Dendritic cell treated with granulocyte-macrophage colony-stimulating factor and Interleukin-4, amounts not matched to agents 40 ng/mL and 50 ng/mL, for 4 days (primary cell): ENCODE measurements at regions not wholly inside any gene's neighbourhood (a gene's known extent, or its start where the extent isn't known, plus 50 kb on each side); places are given as distances from the start of the nearest gene placed in this dataset.
"Not testable (repeated sequence)": the region's sequence is repeated elsewhere in the genome, so short reads cannot be mapped to it uniquely, and the experiment has no call there.

Experiments used
- H3K27ac Mint-ChIP-seq: one replicate; pipeline ENCODE4 v1.8.0; 2022; ENCODE audit warnings: mild to moderate bottlenecking, mixed read lengths
- H3K27me3 Mint-ChIP-seq: one replicate; pipeline ENCODE4 v1.8.0; 2022; ENCODE audit warnings: mild to moderate bottlenecking, mixed read lengths
- H3K36me3 Mint-ChIP-seq: one replicate; pipeline ENCODE4 v1.8.0; 2022; ENCODE audit warnings: low read depth, mixed read lengths
- H3K4me1 Mint-ChIP-seq: one replicate; pipeline ENCODE4 v1.8.0; 2022; ENCODE audit warnings: low read depth, mixed read lengths
- H3K4me3 Mint-ChIP-seq: one replicate; pipeline ENCODE4 v1.8.0; 2022; ENCODE audit warnings: mild to moderate bottlenecking, moderate library complexity, mixed read lengths
- H3K9me3 Mint-ChIP-seq: one replicate; pipeline ENCODE4 v1.8.0; 2022; ENCODE audit warnings: mixed read lengths
- intact Hi-C: fragments of 100-400 bp; cut with micrococcal nuclease; formaldehyde crosslinking; loops from one replicate; pipeline ENCODE4 v1.15.0; 2022

DNA sequence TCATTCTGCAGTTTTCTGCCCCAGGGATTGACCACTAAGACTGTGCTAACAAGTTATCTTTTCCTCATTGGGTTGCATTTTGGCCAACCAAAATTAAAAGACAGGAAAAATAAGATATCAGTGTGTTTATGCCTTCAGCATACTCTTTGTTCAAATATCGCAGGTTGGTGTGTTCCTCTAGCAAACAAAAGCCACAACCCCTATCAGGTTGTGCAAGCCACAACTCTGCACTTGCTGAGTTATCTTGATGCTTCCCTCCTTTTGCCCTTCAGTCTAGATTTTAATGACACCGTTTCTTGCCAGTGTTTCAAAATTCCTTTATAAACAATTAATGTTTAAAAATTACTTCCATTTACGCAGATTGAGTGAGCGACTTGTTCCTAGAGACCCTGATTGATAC lies 1164.2 kb downstream of the NSUN3 start:
- no peaks in the 10 kb centered on the region for H3K36me3 Mint-ChIP-seq
- H3K27me3 Mint-ChIP-seq, result no peaks in the 10 kb centered on the region
- H3K9me3 Mint-ChIP-seq, result peaks cover 52% of the 10 kb centered on the region
- H3K27ac Mint-ChIP-seq, result no peak overlapping the region
- H3K4me3 Mint-ChIP-seq, result no peak overlapping the region
- intact Hi-C loops, result no loop called here
- no peaks in the 10 kb centered on the region for H3K4me1 Mint-ChIP-seq

DNA sequence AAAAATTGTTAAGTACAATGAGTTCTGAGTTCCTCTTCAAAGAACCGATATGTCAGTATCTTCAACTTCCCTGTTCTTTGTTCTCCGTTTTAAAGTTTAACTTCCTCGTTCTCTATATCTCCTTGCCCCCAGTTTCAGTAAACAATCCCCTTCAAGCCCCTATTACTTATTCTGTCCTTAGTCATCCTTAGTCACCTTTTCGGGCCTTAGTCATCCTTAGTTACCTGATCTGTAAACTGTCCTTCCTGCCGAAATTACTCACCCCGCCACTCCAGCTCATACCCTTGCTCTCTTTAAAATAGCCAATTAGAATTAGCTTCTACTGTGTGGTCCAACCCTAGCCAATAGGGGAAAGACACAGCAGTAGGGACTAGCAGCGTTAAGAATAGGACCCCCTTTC lies 1165.6 kb downstream of the NSUN3 start:
- no peak overlapping the region for H3K4me3 Mint-ChIP-seq
- no peaks in the 10 kb centered on the region for H3K27me3 Mint-ChIP-seq
- peaks cover 56% of the 10 kb centered on the region for H3K9me3 Mint-ChIP-seq
- H3K4me1 Mint-ChIP-seq, result no peaks in the 10 kb centered on the region
- intact Hi-C loops, result no loop called here
- H3K27ac Mint-ChIP-seq, result no peak overlapping the region
- H3K36me3 Mint-ChIP-seq, result no peaks in the 10 kb centered on the region

DNA sequence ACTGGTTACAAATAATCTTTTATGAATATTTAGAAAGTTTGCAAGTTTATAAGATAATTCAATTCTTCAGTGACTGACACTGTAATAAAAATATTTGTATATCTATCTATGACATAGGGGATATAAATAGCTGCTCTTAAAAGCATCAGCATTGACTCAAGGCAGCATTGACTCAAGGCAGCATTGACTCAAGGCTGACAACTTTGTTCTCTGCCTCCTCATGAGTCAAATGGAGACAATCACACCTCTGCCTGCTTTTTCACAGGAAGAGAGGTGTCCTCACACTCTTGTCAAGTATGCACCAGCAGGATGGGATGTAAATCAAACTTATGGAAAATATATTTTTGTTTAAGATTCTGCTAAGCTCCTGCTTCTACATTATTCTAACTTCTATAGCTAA lies 1173.1 kb downstream of the NSUN3 start:
- intact Hi-C loops, result no loop called here
- Mint-ChIP-seq H3K27me3 (no peaks in the 10 kb centered on the region), H3K9me3 (peaks cover 36% of the 10 kb centered on the region), H3K4me3 (no peak overlapping the region), H3K4me1 (no peaks in the 10 kb centered on the region), H3K36me3 (no peaks in the 10 kb centered on the region), H3K27ac (no peak overlapping the region)

DNA sequence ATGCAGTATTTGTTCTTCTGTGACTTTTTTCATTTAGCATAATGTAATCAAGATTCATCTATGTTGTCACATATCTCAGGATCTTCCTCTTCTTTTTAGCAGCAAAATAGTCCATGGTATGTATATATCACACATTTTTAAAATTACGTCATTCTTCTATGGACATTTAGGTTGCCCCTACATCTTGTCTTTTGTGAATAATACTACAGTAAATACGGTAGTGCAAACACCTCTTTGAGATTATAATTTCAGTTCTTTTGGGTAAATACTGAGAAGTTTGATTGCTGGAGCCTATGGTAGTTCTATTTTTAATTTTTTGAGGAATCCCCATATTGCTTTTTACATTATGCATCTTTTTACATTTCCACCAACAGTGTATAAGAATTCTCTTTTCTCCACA lies 1174.9 kb downstream of the NSUN3 start:
- Mint-ChIP-seq H3K4me3 (no peak overlapping the region), H3K27me3 (no peaks in the 10 kb centered on the region), H3K9me3 (peaks cover 39% of the 10 kb centered on the region), H3K36me3 (no peaks in the 10 kb centered on the region), H3K4me1 (no peaks in the 10 kb centered on the region), H3K27ac (no peak overlapping the region)
- intact Hi-C loops, result no loop called here

DNA sequence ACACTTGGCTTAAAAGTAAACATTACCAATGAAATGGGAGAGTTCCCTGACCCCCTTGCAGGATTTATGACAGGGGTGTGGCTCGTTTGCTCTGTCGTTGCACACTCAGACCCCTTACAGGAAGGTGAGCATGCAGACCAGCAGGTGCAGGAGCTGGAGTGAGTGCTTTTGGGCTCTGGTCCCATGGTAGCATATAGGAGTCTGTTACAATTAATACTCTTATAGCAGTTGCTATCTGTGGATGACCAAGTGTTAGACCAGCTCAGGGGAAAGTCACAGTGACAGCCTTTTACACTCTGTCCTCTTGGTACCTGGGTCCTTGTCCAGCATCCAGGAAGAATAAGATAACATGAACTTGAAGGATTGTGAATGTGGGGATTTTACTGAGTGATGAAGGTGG lies 1177.5 kb downstream of the NSUN3 start:
- H3K27ac Mint-ChIP-seq, result no peak overlapping the region
- no peaks in the 10 kb centered on the region for H3K27me3 Mint-ChIP-seq
- H3K4me1 Mint-ChIP-seq, result no peaks in the 10 kb centered on the region
- H3K36me3 Mint-ChIP-seq, result no peaks in the 10 kb centered on the region
- no peak overlapping the region for H3K4me3 Mint-ChIP-seq
- H3K9me3 Mint-ChIP-seq, result peaks cover 34% of the 10 kb centered on the region
- intact Hi-C loops, result no loop called here

DNA sequence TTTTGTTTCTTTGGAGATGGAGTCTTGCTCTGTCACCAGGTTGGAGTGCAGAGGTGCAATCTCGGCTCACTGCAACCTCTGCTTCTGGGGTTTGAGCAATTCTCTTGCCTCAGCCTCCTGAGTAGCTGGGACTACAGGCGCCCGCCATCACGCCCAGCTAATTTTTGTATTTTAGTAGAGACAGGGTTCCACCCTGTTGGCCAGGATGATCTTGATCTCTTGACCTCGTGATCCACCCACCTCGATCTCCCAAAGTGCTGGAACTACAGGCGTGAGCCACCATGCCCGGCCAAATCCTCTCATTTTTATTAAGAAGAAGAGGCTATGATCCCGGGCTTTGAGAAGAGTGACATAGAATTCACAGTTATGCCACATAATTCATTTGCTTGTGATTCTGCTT lies 1178.4 kb downstream of the NSUN3 start:
- H3K36me3 Mint-ChIP-seq, H3K4me1 Mint-ChIP-seq, H3K27me3 Mint-ChIP-seq, H3K27ac Mint-ChIP-seq, H3K4me3 Mint-ChIP-seq, intact Hi-C loops: not testable (repeated sequence)
- H3K9me3 Mint-ChIP-seq, result peaks cover 40% of the 10 kb centered on the region

DNA sequence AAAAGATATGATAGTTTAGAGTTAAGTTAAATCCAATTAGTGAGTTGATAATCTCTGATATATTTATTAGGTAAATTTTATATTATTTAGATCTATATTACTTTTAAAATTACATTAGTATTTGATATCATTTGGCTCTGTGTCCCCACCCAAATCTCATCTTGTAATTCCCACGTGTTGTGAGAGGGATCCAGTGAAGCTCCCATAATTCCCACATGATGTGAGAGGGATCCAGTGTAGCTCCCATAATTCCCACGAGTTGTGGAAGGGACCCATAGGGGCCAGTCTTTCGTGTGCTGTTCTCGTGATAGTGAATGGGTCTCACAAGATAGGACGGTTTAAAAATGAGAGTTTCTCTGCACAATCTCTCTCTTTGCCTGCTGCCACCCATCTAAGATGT lies 1183.6 kb downstream of the NSUN3 start:
- intact Hi-C loops, result no loop called here
- no peak overlapping the region for H3K27ac Mint-ChIP-seq
- no peaks in the 10 kb centered on the region for H3K27me3 Mint-ChIP-seq
- H3K9me3 Mint-ChIP-seq, result peaks cover 8% of the 10 kb centered on the region
- H3K36me3 Mint-ChIP-seq, result no peaks in the 10 kb centered on the region
- H3K4me3 Mint-ChIP-seq, result no peak overlapping the region
- no peaks in the 10 kb centered on the region for H3K4me1 Mint-ChIP-seq

DNA sequence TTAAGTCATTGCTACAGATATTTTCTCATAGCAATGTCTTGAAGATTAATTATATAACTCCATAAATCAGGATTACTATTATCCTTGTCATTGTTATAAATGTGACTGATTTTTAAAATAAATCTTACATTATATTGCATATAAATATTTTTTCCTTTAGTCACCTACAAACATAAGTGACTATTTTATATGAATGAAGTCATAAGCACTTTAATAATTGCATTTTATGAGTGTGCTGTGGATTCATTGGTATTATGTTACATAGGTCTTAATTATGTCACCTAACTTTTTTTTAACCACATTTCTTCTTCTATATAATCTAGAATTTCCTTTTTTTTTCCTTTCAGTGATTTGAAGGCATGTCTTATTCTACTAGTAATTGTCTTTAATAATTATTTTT lies 1191.2 kb downstream of the NSUN3 start:
- H3K4me1 Mint-ChIP-seq, result no peaks in the 10 kb centered on the region
- no peaks in the 10 kb centered on the region for H3K27me3 Mint-ChIP-seq
- no peaks in the 10 kb centered on the region for H3K36me3 Mint-ChIP-seq
- intact Hi-C loops, result no loop called here
- no peak overlapping the region for H3K27ac Mint-ChIP-seq
- H3K9me3 Mint-ChIP-seq, result peaks cover 24% of the 10 kb centered on the region
- H3K4me3 Mint-ChIP-seq, result no peak overlapping the region

DNA sequence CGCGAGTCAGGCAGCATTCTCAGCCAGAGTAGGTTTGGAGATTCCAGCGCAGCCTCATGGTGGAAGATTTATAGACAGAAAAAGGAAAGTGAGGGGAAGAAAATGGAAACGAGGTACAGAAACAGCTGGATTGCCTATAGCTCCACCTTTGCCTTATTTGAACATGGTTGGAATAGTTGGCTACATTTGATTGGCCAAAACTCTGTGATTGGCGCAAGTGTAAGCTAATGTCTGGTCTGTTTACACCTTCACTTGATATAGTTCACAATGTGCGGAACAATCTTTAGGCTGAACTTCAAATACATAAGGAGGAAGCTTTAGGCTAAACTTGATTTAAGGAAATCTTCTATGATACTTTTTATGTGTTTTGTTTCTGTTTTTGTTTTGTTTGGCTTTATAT lies 1191.9 kb downstream of the NSUN3 start:
- H3K27me3 Mint-ChIP-seq, result no peaks in the 10 kb centered on the region
- H3K9me3 Mint-ChIP-seq, result peaks cover 27% of the 10 kb centered on the region
- no peak overlapping the region for H3K4me3 Mint-ChIP-seq
- H3K4me1 Mint-ChIP-seq, result no peaks in the 10 kb centered on the region
- H3K27ac Mint-ChIP-seq, result no peak overlapping the region
- intact Hi-C loops, result no loop called here
- no peaks in the 10 kb centered on the region for H3K36me3 Mint-ChIP-seq

DNA sequence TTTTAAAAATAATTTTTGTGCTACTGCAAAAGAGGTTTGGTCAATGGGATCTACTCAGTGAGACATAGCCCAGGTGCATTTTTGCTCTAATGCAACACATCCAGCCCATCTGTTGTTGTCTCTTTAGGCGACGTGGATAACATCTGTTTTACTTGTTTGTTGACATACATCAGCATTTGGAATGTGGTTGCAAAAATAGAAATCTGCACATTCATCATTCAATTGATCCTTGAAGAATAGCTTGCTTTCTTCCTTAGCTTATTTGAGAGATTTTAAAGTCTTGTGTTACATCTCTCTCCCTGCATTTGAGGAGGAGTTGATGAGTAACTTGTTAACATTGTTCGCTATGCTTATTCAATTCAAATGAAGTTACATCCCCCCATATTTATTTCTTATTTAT lies 1202.3 kb downstream of the NSUN3 start:
- Mint-ChIP-seq H3K27ac (no peak overlapping the region), H3K4me3 (no peak overlapping the region), H3K36me3 (no peaks in the 10 kb centered on the region), H3K27me3 (no peaks in the 10 kb centered on the region), H3K9me3 (peaks cover 18% of the 10 kb centered on the region), H3K4me1 (no peaks in the 10 kb centered on the region)
- intact Hi-C loops, result no loop called here

DNA sequence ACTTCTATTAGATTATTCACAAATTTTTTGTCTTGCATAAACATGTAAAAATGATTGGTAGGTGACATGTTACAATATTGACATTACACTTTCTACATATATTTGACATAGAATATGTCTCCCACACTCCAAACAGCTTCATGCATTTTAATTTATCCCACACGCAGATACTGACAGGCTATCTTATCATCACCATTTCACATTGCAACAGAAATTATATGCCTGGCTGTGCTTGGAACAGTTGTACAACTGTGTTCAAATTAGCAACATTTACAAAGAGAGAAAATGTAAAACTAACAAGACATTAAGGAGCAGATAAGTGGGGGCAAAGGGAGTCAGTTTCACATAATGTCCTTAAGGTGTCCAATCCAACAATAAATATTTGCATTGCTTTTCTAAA lies 1208.5 kb downstream of the NSUN3 start:
- peaks cover 8% of the 10 kb centered on the region for H3K9me3 Mint-ChIP-seq
- no peaks in the 10 kb centered on the region for H3K36me3 Mint-ChIP-seq
- H3K27ac Mint-ChIP-seq, result no peak overlapping the region
- H3K27me3 Mint-ChIP-seq, result no peaks in the 10 kb centered on the region
- intact Hi-C loops, result no loop called here
- no peak overlapping the region for H3K4me3 Mint-ChIP-seq
- H3K4me1 Mint-ChIP-seq, result no peaks in the 10 kb centered on the region

DNA sequence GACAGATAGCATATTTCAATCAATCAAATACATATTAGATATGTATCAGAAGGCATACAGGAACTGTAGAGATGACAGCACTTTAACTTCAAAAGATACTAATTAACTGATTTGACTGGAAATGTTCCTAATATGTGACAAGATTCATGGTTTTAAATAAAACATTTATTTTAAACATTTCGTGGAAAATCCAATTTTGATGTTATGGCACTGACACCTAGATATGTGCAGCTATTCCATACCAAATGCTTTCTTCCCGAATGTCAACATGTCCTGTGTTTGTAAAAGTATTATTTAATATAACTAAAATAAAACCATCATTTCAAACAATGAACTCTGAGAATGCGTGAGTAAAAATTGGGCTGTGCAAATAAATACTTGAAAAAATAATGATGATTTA lies 1209.3 kb downstream of the NSUN3 start:
- H3K9me3 Mint-ChIP-seq, result peaks cover 8% of the 10 kb centered on the region
- H3K27ac Mint-ChIP-seq, result no peak overlapping the region
- no peaks in the 10 kb centered on the region for H3K36me3 Mint-ChIP-seq
- intact Hi-C loops, result no loop called here
- no peaks in the 10 kb centered on the region for H3K4me1 Mint-ChIP-seq
- no peak overlapping the region for H3K4me3 Mint-ChIP-seq
- H3K27me3 Mint-ChIP-seq, result no peaks in the 10 kb centered on the region

DNA sequence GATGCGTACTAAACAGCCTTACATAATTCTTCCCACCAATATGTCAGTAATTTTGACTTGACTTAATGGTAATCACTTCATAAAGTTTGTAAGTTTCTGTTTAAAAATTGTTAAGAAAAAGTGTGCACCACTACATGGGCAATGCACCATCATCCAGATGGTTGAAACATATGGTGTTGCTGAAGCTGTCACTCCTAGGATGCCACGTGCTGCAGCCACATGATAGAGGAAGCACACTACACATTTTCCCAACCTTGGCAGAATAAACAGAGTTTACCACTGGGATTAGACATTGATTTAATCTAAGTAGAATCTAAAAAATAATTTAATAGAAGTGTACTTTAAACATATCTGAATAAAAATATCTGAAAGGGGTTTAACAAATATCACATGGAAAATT lies 1209.9 kb downstream of the NSUN3 start:
- no peak overlapping the region for H3K27ac Mint-ChIP-seq
- H3K4me1 Mint-ChIP-seq, result no peaks in the 10 kb centered on the region
- H3K36me3 Mint-ChIP-seq, result no peaks in the 10 kb centered on the region
- no peaks in the 10 kb centered on the region for H3K27me3 Mint-ChIP-seq
- H3K4me3 Mint-ChIP-seq, result no peak overlapping the region
- H3K9me3 Mint-ChIP-seq, result peaks cover 8% of the 10 kb centered on the region
- intact Hi-C loops, result no loop called here

DNA sequence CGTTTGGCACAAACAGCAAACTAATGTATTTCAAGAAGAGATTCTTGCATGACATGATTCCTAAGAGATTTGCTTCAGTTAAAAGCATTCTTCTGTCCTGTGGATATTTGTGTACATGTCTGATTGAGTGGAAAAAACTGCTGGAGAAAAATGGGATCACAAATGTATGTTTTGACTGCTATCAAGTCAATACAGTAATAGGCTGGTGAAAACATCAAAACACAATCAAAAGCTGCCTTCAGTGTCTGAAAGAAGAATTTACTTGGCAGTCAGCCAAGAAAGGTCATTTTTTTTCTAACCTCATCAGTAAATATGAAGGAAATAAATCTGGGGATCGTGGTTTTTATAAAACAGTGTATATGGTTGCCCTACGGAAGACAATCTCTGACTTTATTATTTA lies 1214.8 kb downstream of the NSUN3 start:
- Mint-ChIP-seq H3K4me1 (no peaks in the 10 kb centered on the region), H3K36me3 (no peaks in the 10 kb centered on the region), H3K27me3 (no peaks in the 10 kb centered on the region), H3K9me3 (no peaks in the 10 kb centered on the region), H3K4me3 (no peak overlapping the region), H3K27ac (no peak overlapping the region)
- intact Hi-C loops, result no loop called here

DNA sequence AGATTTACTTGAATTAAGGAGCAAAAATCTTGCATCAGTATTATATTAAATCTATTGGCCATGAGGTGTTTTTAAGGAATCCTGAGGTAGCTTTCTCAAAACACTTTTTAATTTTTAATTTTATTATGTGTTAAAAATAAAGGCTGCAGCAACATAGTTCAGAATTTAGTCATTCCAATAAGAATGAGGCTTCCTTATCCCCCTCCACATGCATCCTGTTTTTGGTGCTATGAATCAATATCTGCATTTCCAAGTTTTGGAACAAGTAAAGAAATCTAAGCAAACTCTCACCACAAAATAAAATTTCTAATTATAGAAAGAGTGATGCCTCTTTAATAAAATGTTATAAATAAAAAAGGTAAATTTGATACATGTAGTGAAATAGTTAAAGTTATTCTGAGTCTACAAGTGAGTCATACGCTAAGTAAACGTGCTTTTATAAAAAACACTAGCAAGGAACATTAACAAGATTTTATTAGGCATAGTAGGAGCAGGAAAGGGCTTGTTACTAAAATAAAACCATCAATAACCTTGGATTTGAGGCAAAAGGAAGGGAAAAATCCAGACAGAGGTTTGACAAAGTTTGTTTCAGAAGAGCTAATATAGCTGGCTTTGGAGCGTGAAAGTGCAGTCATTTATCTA lies 1218.0 kb downstream of the NSUN3 start:
- no peak overlapping the region for H3K4me3 Mint-ChIP-seq
- H3K27me3 Mint-ChIP-seq, result no peaks in the 10 kb centered on the region
- no peak overlapping the region for H3K27ac Mint-ChIP-seq
- no peaks in the 10 kb centered on the region for H3K36me3 Mint-ChIP-seq
- no peaks in the 10 kb centered on the region for H3K4me1 Mint-ChIP-seq
- peaks cover 1% of the 10 kb centered on the region for H3K9me3 Mint-ChIP-seq
- intact Hi-C loops, result no loop called here
